Activated T-helper 1 cell treated with Interleukin-2 at 50 U/mL for 16 hours (primary cell): ENCODE measurements at regions not wholly inside any gene's neighbourhood (a gene's known extent, or its start where the extent isn't known, plus 50 kb on each side); places are given as distances from the start of the nearest gene placed in this dataset.

Experiments
- DNase-seq: peaks from one replicate; pipeline ENCODE4 v3.0.0-alpha.2; 2020; ENCODE audit warnings: low read depth

- no peak for DNase-seq
Observed at GRCh38 chr2:176679061-176679669, 409.9 kb downstream of the MTX2 start.

GRCh38 chr2:176680916-176681516 is 411.8 kb downstream of the MTX2 start:
- no peak for DNase-seq

- no peak for DNase-seq
Observed at GRCh38 chr2:176681584-176682115, 412.4 kb downstream of the MTX2 start.

- DNase-seq: no peak
Observed at GRCh38 chr2:176682278-176682677, 413.0 kb downstream of the MTX2 start.

GRCh38 chr2:176683618-176684111 is 414.4 kb downstream of the MTX2 start:
- DNase-seq: no peak

- DNase-seq: no peak
Observed at GRCh38 chr2:176685908-176686307, 416.7 kb downstream of the MTX2 start.

- no peak for DNase-seq
Observed at GRCh38 chr2:176686328-176686727, 417.1 kb downstream of the MTX2 start.

- DNase-seq: no peak
Observed at GRCh38 chr2:176687342-176687741, 418.1 kb downstream of the MTX2 start.

GRCh38 chr2:176687944-176688343 is 418.7 kb downstream of the MTX2 start:
- no peak for DNase-seq

- no peak for DNase-seq
Observed at GRCh38 chr2:176689711-176690110, 420.5 kb downstream of the MTX2 start.

- DNase-seq: no peak
Observed at GRCh38 chr2:176691471-176691870, 422.2 kb downstream of the MTX2 start.

- no peak for DNase-seq
Observed at GRCh38 chr2:176692533-176692932, 423.3 kb downstream of the MTX2 start.

- DNase-seq: no peak
Observed at GRCh38 chr2:176699098-176699497, 429.9 kb downstream of the MTX2 start.

GRCh38 chr2:176699644-176700043 is 430.4 kb downstream of the MTX2 start:
- DNase-seq: no peak

- no peak for DNase-seq
Observed at GRCh38 chr2:176702131-176702530, 432.9 kb downstream of the MTX2 start.

GRCh38 chr2:176704282-176704858 is 435.1 kb downstream of the MTX2 start:
- no peak for DNase-seq

GRCh38 chr2:176709149-176709951 is 440.1 kb downstream of the MTX2 start:
- DNase-seq: no peak

- no peak for DNase-seq
Observed at GRCh38 chr2:176709991-176710390, 440.7 kb downstream of the MTX2 start.

GRCh38 chr2:176710657-176711186 is 441.5 kb downstream of the MTX2 start:
- DNase-seq: no peak

- DNase-seq: no peak
Observed at GRCh38 chr2:176725873-176726645, 456.8 kb downstream of the MTX2 start.

GRCh38 chr2:176727696-176728095 is 458.5 kb downstream of the MTX2 start:
- DNase-seq: no peak
